Glomerular endothelial cell (primary cell): ENCODE measurements at regions not wholly inside any gene's neighbourhood (a gene's known extent, or its start where the extent isn't known, plus 50 kb on each side); places are given as distances from the start of the nearest gene placed in this dataset.
"Not testable (repeated sequence)": the region's sequence is repeated elsewhere in the genome, so short reads cannot be mapped to it uniquely, and the experiment has no call there.

Source experiments
- DNase-seq: peaks from one replicate; pipeline ENCODE4 v3.0.0-alpha.2; 2011; ENCODE audit warnings: low read depth, low spot score; ENCODE audit errors: extremely low read depth

GRCh38 chr15:92803536-92803851 is 96.6 kb upstream of the CHD2 start:
- no peak for DNase-seq

- no peak for DNase-seq
These were observed 96.1 kb upstream of the CHD2 start for GRCh38 chr15:92803852-92804609.

- not testable (repeated sequence) for DNase-seq
These were observed 95.6 kb upstream of the CHD2 start for GRCh38 chr15:92804610-92804936.

- no peak for DNase-seq
These were observed 94.9 kb upstream of the CHD2 start for GRCh38 chr15:92805080-92805690.

- not testable (repeated sequence) for DNase-seq
These were observed 94.0 kb upstream of the CHD2 start for GRCh38 chr15:92806171-92806570.

- DNase-seq = no peak
These were observed 93.4 kb upstream of the CHD2 start for GRCh38 chr15:92806763-92807162.

- DNase-seq = no peak
These were observed 92.1 kb upstream of the CHD2 start for GRCh38 chr15:92807971-92808571.

- DNase-seq = no peak
These were observed 91.5 kb upstream of the CHD2 start for GRCh38 chr15:92808598-92809063.

GRCh38 chr15:92809064-92809879 is 90.9 kb upstream of the CHD2 start:
- no peak for DNase-seq

GRCh38 chr15:92809880-92810361 is 90.2 kb upstream of the CHD2 start:
- DNase-seq = no peak

GRCh38 chr15:92810418-92811138 is 89.5 kb upstream of the CHD2 start:
- no peak for DNase-seq

- DNase-seq = no peak
These were observed 88.8 kb upstream of the CHD2 start for GRCh38 chr15:92811148-92811913.

- no peak for DNase-seq
These were observed 87.9 kb upstream of the CHD2 start for GRCh38 chr15:92812271-92812670.

- no peak for DNase-seq
These were observed 86.6 kb upstream of the CHD2 start for GRCh38 chr15:92813485-92813884.

GRCh38 chr15:92817339-92817886 is 82.7 kb upstream of the CHD2 start:
- no peak for DNase-seq

GRCh38 chr15:92818651-92819277 is 81.4 kb upstream of the CHD2 start:
- no peak for DNase-seq

GRCh38 chr15:92819278-92820235 is 80.6 kb upstream of the CHD2 start:
- no peak for DNase-seq
